ENCODE measurements at regions not wholly inside any gene's neighbourhood (a gene's known extent, or its start where the extent isn't known, plus 50 kb on each side); places are given as distances from the start of the nearest gene placed in this dataset.

- TF ChIP-seq CTCF (IDR thresholded peaks at IDR 0.05), result no peak
- TF ChIP-seq POLR2A (IDR thresholded peaks at IDR 0.05), result no peak
Measured at GRCh38 chr17:77028900-77029299, 111.9 kb upstream of the SEC14L1 start.

All from ovary (tissue), 3 donors.